HEK293 (cell line): ENCODE measurements at regions not wholly inside any gene's neighbourhood (a gene's known extent, or its start where the extent isn't known, plus 50 kb on each side); places are given as distances from the start of the nearest gene placed in this dataset.
A peak's percentile ranks its signal among the peaks of the same experiment; 100 is the strongest.

Source experiments
- CTCF ChIA-PET: fragments of 350-600 bp; formaldehyde crosslinking; extraction: SDS; loops from one replicate; lab custom pipeline; 2021; ENCODE audit warnings: antibody characterized with exemption; lab: Yijun Ruan, JAX
- POLR2A ChIA-PET: fragments of 300-600 bp; formaldehyde crosslinking; extraction: SDS; loops from one replicate; lab custom pipeline; 2020; ENCODE audit warnings: antibody characterized with exemption, inconsistent platforms; lab: Yijun Ruan, JAX
- H3K27ac ChIP-seq: fragments of 200-500 bp; sonication (Bioruptor generic); 2 replicates; pipeline ENCODE4 v1.5.1; 2014; ENCODE audit warnings: low read depth, low read length, control low read depth, inconsistent platforms; ENCODE audit errors: extremely low read depth
- H3K36me3 ChIP-seq, 2 experiments: fragments of 200-500 bp in 1 of 2; sonication (Bioruptor generic) in 1 of 2; 1 replicate in 1 of 2; 2 replicates in 1 of 2; pipeline ENCODE4 v1.5.1; 2014 to 2017; ENCODE audit warnings: inconsistent platforms in 2 of 2, low read length in 2 of 2; ENCODE audit not compliant: control insufficient read depth in 2 of 2, insufficient read depth in 1 of 2
- H3K4me1 ChIP-seq: fragments of 200-500 bp; sonication (Bioruptor generic); 2 replicates; pipeline ENCODE4 v1.5.1; 2014; ENCODE audit warnings: mild to moderate bottlenecking, low read length, inconsistent platforms; ENCODE audit not compliant: control insufficient read depth, insufficient read depth
- H3K4me3 ChIP-seq: 2 replicates; pipeline ENCODE4 v1.5.1; 2011; ENCODE audit warnings: low read depth, mild to moderate bottlenecking, control low read depth, low read length, moderate library complexity
- H3K9me3 ChIP-seq: fragments of 200-500 bp; sonication (Bioruptor generic); 2 replicates; pipeline ENCODE4 v1.5.1; 2014; ENCODE audit warnings: low read depth, low read length, inconsistent platforms; ENCODE audit not compliant: control insufficient read depth, insufficient read depth
- BCL11A ChIP-seq: fragments of 450-650 bp; formaldehyde crosslinking; IDR thresholded peaks from 2 replicates; pipeline ENCODE4 v1.5.1; 2016; ENCODE audit warnings: low read depth, missing biosample characterization, missing genetic modification characterization
- CTCF ChIP-seq: fragments of 450-650 bp; formaldehyde crosslinking; IDR thresholded peaks from 2 replicates; pipeline ENCODE4 v1.5.1; 2016; ENCODE audit warnings: missing biosample characterization, missing genetic modification characterization
- FEZF1 ChIP-seq: fragments of 450-650 bp; formaldehyde crosslinking; IDR thresholded peaks from 2 replicates; pipeline ENCODE4 v1.5.1; 2016; ENCODE audit warnings: missing biosample characterization, missing genetic modification characterization
- KLF8 ChIP-seq: fragments of 450-650 bp; formaldehyde crosslinking; IDR thresholded peaks from 2 replicates; pipeline ENCODE4 v1.5.1; 2016; ENCODE audit warnings: missing biosample characterization, missing genetic modification characterization
- OSR2 ChIP-seq: fragments of 450-650 bp; formaldehyde crosslinking; IDR thresholded peaks from 2 replicates; pipeline ENCODE4 v1.5.1; 2016; ENCODE audit warnings: missing biosample characterization, missing genetic modification characterization
- ZBTB11 ChIP-seq: fragments of 450-650 bp; formaldehyde crosslinking; conservative IDR thresholded peaks from 2 replicates; pipeline ENCODE4 v1.5.1; 2016; ENCODE audit warnings: low read depth, missing biosample characterization, missing genetic modification characterization
- ZBTB17 ChIP-seq: fragments of 450-650 bp; formaldehyde crosslinking; IDR thresholded peaks from 2 replicates; pipeline ENCODE4 v1.5.1; 2016; ENCODE audit warnings: missing biosample characterization, missing genetic modification characterization
- ZEB2 ChIP-seq: fragments of 450-650 bp; formaldehyde crosslinking; IDR thresholded peaks from 2 replicates; pipeline ENCODE4 v1.5.1; 2016; ENCODE audit warnings: missing biosample characterization, missing genetic modification characterization
- ZFHX2 ChIP-seq: fragments of 450-650 bp; formaldehyde crosslinking; conservative IDR thresholded peaks from 2 replicates; pipeline ENCODE4 v1.5.1; 2016; ENCODE audit warnings: missing biosample characterization, missing genetic modification characterization
- ZFP69B ChIP-seq: fragments of 450-650 bp; formaldehyde crosslinking; IDR thresholded peaks from 2 replicates; pipeline ENCODE4 v1.5.1; 2016; ENCODE audit warnings: missing biosample characterization, missing genetic modification characterization
- ZIC2 ChIP-seq: fragments of 450-650 bp; formaldehyde crosslinking; IDR thresholded peaks from 2 replicates; pipeline ENCODE4 v1.5.1; 2016; ENCODE audit warnings: missing biosample characterization, missing genetic modification characterization
- ZNF112 ChIP-seq: fragments of 450-650 bp; formaldehyde crosslinking; IDR thresholded peaks from 2 replicates; pipeline ENCODE4 v1.5.0; 2017; ENCODE audit warnings: missing biosample characterization, missing genetic modification characterization
- ZNF202 ChIP-seq: fragments of 450-650 bp; formaldehyde crosslinking; IDR thresholded peaks from 2 replicates; pipeline ENCODE4 v1.5.1; 2016; ENCODE audit warnings: missing biosample characterization, missing genetic modification characterization, borderline replicate concordance
- ZNF239 ChIP-seq: fragments of 450-650 bp; formaldehyde crosslinking; IDR thresholded peaks from 2 replicates; pipeline ENCODE4 v1.5.1; 2016; ENCODE audit warnings: missing biosample characterization, missing genetic modification characterization
- ZNF248 ChIP-seq: fragments of 450-650 bp; formaldehyde crosslinking; IDR thresholded peaks from 2 replicates; pipeline ENCODE4 v1.5.1; 2017; ENCODE audit warnings: missing biosample characterization, missing genetic modification characterization
- ZNF366 ChIP-seq: fragments of 450-650 bp; formaldehyde crosslinking; conservative IDR thresholded peaks from 2 replicates; pipeline ENCODE4 v1.5.1; 2016; ENCODE audit warnings: missing biosample characterization, missing genetic modification characterization
- ZNF585B ChIP-seq: fragments of 450-650 bp; formaldehyde crosslinking; IDR thresholded peaks from 2 replicates; pipeline ENCODE4 v1.5.1; 2016; ENCODE audit warnings: missing biosample characterization, missing genetic modification characterization
- ZNF600 ChIP-seq: fragments of 450-650 bp; formaldehyde crosslinking; IDR thresholded peaks from 2 replicates; pipeline ENCODE4 v1.5.1; 2016; ENCODE audit warnings: missing biosample characterization, missing genetic modification characterization
- ZNF623 ChIP-seq: fragments of 450-650 bp; formaldehyde crosslinking; IDR thresholded peaks from 2 replicates; pipeline ENCODE4 v1.5.1; 2016; ENCODE audit warnings: missing biosample characterization, missing genetic modification characterization
- ZNF658 ChIP-seq: fragments of 450-650 bp; formaldehyde crosslinking; IDR thresholded peaks from 2 replicates; pipeline ENCODE4; 2016; ENCODE audit warnings: missing biosample characterization, missing genetic modification characterization
- ZNF701 ChIP-seq: fragments of 450-650 bp; formaldehyde crosslinking; IDR thresholded peaks from 2 replicates; pipeline ENCODE4 v1.5.1; 2016; ENCODE audit warnings: missing biosample characterization, missing genetic modification characterization
- ZNF747 ChIP-seq: fragments of 450-650 bp; formaldehyde crosslinking; IDR thresholded peaks from 2 replicates; pipeline ENCODE4 v1.5.1; 2016; ENCODE audit warnings: missing biosample characterization, missing genetic modification characterization
- ZSCAN18 ChIP-seq: fragments of 450-650 bp; formaldehyde crosslinking; IDR thresholded peaks from 2 replicates; pipeline ENCODE4 v1.5.1; 2016; ENCODE audit warnings: missing biosample characterization, missing genetic modification characterization
- ZSCAN30 ChIP-seq: fragments of 450-650 bp; IDR thresholded peaks from 2 replicates; pipeline ENCODE4 v1.5.1; 2018; ENCODE audit warnings: missing biosample characterization, mild to moderate bottlenecking, missing genetic modification characterization, moderate library complexity
- TF ChIP-seq, protein P1 (sequence below): fragments of 450-650 bp; formaldehyde crosslinking; IDR thresholded peaks from 2 replicates; pipeline ENCODE4 v1.5.1; 2016; ENCODE audit warnings: missing biosample characterization, missing genetic modification characterization
- TF ChIP-seq, protein P2 (sequence below): IDR thresholded peaks from 2 replicates; pipeline ENCODE4 v1.6.1; 2011; ENCODE audit warnings: mild to moderate bottlenecking, low read depth, low read length, borderline replicate concordance

- TF ChIP-seq, protein P1, sequence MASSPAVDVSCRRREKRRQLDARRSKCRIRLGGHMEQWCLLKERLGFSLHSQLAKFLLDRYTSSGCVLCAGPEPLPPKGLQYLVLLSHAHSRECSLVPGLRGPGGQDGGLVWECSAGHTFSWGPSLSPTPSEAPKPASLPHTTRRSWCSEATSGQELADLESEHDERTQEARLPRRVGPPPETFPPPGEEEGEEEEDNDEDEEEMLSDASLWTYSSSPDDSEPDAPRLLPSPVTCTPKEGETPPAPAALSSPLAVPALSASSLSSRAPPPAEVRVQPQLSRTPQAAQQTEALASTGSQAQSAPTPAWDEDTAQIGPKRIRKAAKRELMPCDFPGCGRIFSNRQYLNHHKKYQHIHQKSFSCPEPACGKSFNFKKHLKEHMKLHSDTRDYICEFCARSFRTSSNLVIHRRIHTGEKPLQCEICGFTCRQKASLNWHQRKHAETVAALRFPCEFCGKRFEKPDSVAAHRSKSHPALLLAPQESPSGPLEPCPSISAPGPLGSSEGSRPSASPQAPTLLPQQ (tag by site-specific recombination), result peak; percentile 50; the same call in 1 of the 2 replicates
- TF ChIP-seq ZNF623 (tag by site-specific recombination) (no peak), OSR2 (tag by site-specific recombination) (peak; percentile 89), ZIC2 (tag by site-specific recombination) (peak; percentile 76), ZFHX2 (tag by site-specific recombination) (peak; percentile 78), ZNF239 (tag by site-specific recombination) (no peak), ZNF585B (tag by site-specific recombination) (peak; percentile 23; the same call in 1 of the 2 replicates), ZEB2 (tag by site-specific recombination) (peak; percentile 53; the same call in 1 of the 2 replicates), ZNF600 (0 out of 2 replicates have a peak, but pooled peaks have one; percentile 17)
Measured at GRCh38 chr12:125228519-125229260, 163.5 kb downstream of the AACS start (continued).

DNA sequence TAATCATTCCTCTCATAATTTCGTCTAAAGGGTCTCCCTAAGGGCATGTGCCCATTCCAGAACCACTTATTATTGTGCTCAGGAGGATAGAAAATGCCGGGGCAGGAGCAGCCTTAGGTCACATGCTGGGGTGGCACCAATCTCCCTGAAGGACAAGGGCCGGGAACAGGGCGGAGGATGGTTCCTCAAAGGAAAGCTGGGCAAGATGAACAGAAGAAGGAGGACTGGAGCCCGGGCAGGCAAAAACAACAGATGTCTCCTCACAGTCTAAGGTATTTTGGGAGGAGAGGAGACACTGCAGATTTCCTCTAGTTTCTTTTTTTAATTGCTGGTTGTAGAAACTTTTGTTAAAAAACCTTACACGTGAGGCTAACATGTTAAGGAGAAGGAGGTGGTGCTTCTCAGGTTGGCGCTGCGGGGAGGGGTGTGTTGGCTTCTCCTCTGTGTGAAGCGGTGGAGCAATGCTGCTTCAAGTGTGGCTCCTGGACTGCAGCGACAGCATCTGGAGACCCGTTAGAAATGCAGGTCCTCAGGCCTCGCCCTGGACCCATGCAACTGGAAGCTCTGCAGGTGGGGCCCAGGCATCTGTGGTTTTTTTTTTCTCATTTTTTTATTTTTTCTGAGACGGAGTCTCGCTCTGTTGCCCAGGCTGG is 164.8 kb downstream of the AACS start:
- no peaks in the 10 kb centered on the region; the same call in 1 of the 2 replicates for H3K4me1 ChIP-seq
- H3K36me3 ChIP-seq, result no peaks in the 10 kb centered on the region
- H3K27ac ChIP-seq, result no peak overlapping the region
- ChIA-PET POLR2A (no interaction called here), CTCF (no interaction called here)
- H3K4me3 ChIP-seq, result no peak overlapping the region
- no peaks in the 10 kb centered on the region for H3K9me3 ChIP-seq
- TF ChIP-seq ZBTB11 (no peak), ZNF701 (tag by site-specific recombination) (no peak), KLF8 (tag by site-specific recombination) (no peak), ZNF747 (no peak), ZNF202 (tag by site-specific recombination) (no peak), ZNF112 (tag by site-specific recombination) (no peak), ZNF248 (no peak), ZNF623 (tag by site-specific recombination) (no peak), BCL11A (tag by site-specific recombination) (no peak), ZFP69B (no peak), ZNF239 (tag by site-specific recombination) (no peak), CTCF (tag by site-specific recombination) (no peak), ZBTB17 (tag by site-specific recombination) (no peak), ZSCAN18 (tag by site-specific recombination) (no peak), FEZF1 (tag by site-specific recombination) (no peak), ZNF366 (tag by site-specific recombination) (no peak), ZFHX2 (tag by site-specific recombination) (no peak), ZNF658 (tag by site-specific recombination) (no peak), ZSCAN30 (tag by site-specific recombination) (no peak)
- TF ChIP-seq, protein P2, sequence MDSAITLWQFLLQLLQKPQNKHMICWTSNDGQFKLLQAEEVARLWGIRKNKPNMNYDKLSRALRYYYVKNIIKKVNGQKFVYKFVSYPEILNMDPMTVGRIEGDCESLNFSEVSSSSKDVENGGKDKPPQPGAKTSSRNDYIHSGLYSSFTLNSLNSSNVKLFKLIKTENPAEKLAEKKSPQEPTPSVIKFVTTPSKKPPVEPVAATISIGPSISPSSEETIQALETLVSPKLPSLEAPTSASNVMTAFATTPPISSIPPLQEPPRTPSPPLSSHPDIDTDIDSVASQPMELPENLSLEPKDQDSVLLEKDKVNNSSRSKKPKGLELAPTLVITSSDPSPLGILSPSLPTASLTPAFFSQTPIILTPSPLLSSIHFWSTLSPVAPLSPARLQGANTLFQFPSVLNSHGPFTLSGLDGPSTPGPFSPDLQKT, result no peak
- TF ChIP-seq, all 188 proteins: peak for 0
